ENCODE measurements at regions not wholly inside any gene's neighbourhood (a gene's known extent, or its start where the extent isn't known, plus 50 kb on each side); places are given as distances from the start of the nearest gene placed in this dataset.

- H3K4me3 ChIP-seq (ENCODE audit: control insufficient read depth in 2 of 3, extremely low read depth in 1 of 3, insufficient read depth in 2 of 3, low read depth in 1 of 3, low read length in 3 of 3), result no peak overlapping the region
- no peaks in the 10 kb centered on the region for H3K79me2 ChIP-seq (ENCODE audit: control insufficient read depth, insufficient read depth, low read length)
- no peak overlapping the region for H3K4me2 ChIP-seq (ENCODE audit: control insufficient read depth, extremely low read depth, insufficient read depth, low read depth, low read length)
- H3K36me3 ChIP-seq (ENCODE audit: control insufficient read depth in 2 of 2, extremely low read depth in 1 of 2, insufficient read depth in 2 of 2, low read length in 2 of 2), result no peaks in the 10 kb centered on the region
- H3K4me1 ChIP-seq (ENCODE audit: control insufficient read depth, extremely low read depth, insufficient read depth, low read length), result peaks cover 4% of the 10 kb centered on the region
- no peaks in the 10 kb centered on the region for H3K9me1 ChIP-seq (ENCODE audit: control insufficient read depth, extremely low read depth, insufficient read depth, low read length)
- no peak for TF ChIP-seq EZH2 (IDR thresholded peaks at IDR 0.05; ENCODE audit: low read length)
- TF ChIP-seq, protein P1, sequence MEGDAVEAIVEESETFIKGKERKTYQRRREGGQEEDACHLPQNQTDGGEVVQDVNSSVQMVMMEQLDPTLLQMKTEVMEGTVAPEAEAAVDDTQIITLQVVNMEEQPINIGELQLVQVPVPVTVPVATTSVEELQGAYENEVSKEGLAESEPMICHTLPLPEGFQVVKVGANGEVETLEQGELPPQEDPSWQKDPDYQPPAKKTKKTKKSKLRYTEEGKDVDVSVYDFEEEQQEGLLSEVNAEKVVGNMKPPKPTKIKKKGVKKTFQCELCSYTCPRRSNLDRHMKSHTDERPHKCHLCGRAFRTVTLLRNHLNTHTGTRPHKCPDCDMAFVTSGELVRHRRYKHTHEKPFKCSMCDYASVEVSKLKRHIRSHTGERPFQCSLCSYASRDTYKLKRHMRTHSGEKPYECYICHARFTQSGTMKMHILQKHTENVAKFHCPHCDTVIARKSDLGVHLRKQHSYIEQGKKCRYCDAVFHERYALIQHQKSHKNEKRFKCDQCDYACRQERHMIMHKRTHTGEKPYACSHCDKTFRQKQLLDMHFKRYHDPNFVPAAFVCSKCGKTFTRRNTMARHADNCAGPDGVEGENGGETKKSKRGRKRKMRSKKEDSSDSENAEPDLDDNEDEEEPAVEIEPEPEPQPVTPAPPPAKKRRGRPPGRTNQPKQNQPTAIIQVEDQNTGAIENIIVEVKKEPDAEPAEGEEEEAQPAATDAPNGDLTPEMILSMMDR (optimal IDR thresholded peaks at IDR 0.05 in 1 of 3, IDR thresholded peaks at IDR 0.05 in 1 of 3, conservative IDR thresholded peaks at IDR 0.05 in 1 of 3; ENCODE audit: extremely low read depth in 1 of 3, insufficient read depth in 2 of 3, low read length in 3 of 3), result no peak
- no peaks in the 10 kb centered on the region for H3K27me3 ChIP-seq (ENCODE audit: control insufficient read depth, extremely low read depth, insufficient read depth, low read length)
- H4K20me1 ChIP-seq (ENCODE audit: control insufficient read depth, extremely low read depth, insufficient read depth, low read length), result no peaks in the 10 kb centered on the region
- H3K9me3 ChIP-seq (ENCODE audit: control insufficient read depth, low read depth, low read length), result no peaks in the 10 kb centered on the region
- H3K9ac ChIP-seq (ENCODE audit: control insufficient read depth, extremely low read depth, insufficient read depth, low read length), result no peak overlapping the region
- FAIRE-seq, result no peak
- dilution Hi-C loops (cut with MboI; ENCODE audit: extremely low pct_ligation_motif_present, low sequenced_read_pairs), result no loop called here
- no peak for DNase-seq (ENCODE audit: low read depth, low spot score)
- H2AFZ ChIP-seq (ENCODE audit: control insufficient read depth, low read length), result no peak overlapping the region
- no peak overlapping the region for H3K27ac ChIP-seq (ENCODE audit: control insufficient read depth, insufficient read depth, low read length)
Measured at GRCh38 chr1:59170659-59171058, 126.2 kb upstream of the FGGY start.

GRCh38 chr1:59171788-59172187 is 125.1 kb upstream of the FGGY start:
- no peaks in the 10 kb centered on the region for H3K36me3 ChIP-seq (ENCODE audit: control insufficient read depth in 2 of 2, extremely low read depth in 1 of 2, insufficient read depth in 2 of 2, low read length in 2 of 2)
- no peak overlapping the region for H3K4me3 ChIP-seq (ENCODE audit: control insufficient read depth in 2 of 3, extremely low read depth in 1 of 3, insufficient read depth in 2 of 3, low read depth in 1 of 3, low read length in 3 of 3)
- no peak overlapping the region for H3K9ac ChIP-seq (ENCODE audit: control insufficient read depth, extremely low read depth, insufficient read depth, low read length)
- no peaks in the 10 kb centered on the region for H3K9me1 ChIP-seq (ENCODE audit: control insufficient read depth, extremely low read depth, insufficient read depth, low read length)
- DNase-seq (ENCODE audit: low read depth, low spot score), result no peak
- H2AFZ ChIP-seq (ENCODE audit: control insufficient read depth, low read length), result no peak overlapping the region
- FAIRE-seq, result no peak
- dilution Hi-C loops (cut with MboI; ENCODE audit: extremely low pct_ligation_motif_present, low sequenced_read_pairs), result no loop called here
- H3K27me3 ChIP-seq (ENCODE audit: control insufficient read depth, extremely low read depth, insufficient read depth, low read length), result no peaks in the 10 kb centered on the region
- no peaks in the 10 kb centered on the region for H4K20me1 ChIP-seq (ENCODE audit: control insufficient read depth, extremely low read depth, insufficient read depth, low read length)
- no peak for TF ChIP-seq EZH2 (IDR thresholded peaks at IDR 0.05; ENCODE audit: low read length)
- TF ChIP-seq, protein P1 (optimal IDR thresholded peaks at IDR 0.05 in 1 of 3, IDR thresholded peaks at IDR 0.05 in 1 of 3, conservative IDR thresholded peaks at IDR 0.05 in 1 of 3; ENCODE audit: extremely low read depth in 1 of 3, insufficient read depth in 2 of 3, low read length in 3 of 3), result no peak
- H3K79me2 ChIP-seq (ENCODE audit: control insufficient read depth, insufficient read depth, low read length), result no peaks in the 10 kb centered on the region
- H3K4me1 ChIP-seq (ENCODE audit: control insufficient read depth, extremely low read depth, insufficient read depth, low read length), result peaks cover 4% of the 10 kb centered on the region
- H3K9me3 ChIP-seq (ENCODE audit: control insufficient read depth, low read depth, low read length), result no peaks in the 10 kb centered on the region
- H3K4me2 ChIP-seq (ENCODE audit: control insufficient read depth, extremely low read depth, insufficient read depth, low read depth, low read length), result no peak overlapping the region
- no peak overlapping the region for H3K27ac ChIP-seq (ENCODE audit: control insufficient read depth, insufficient read depth, low read length)
